H9 (cell line): ENCODE measurements at regions not wholly inside any gene's neighbourhood (a gene's known extent, or its start where the extent isn't known, plus 50 kb on each side); places are given as distances from the start of the nearest gene placed in this dataset.

ENCODE experiments used
- DNase-seq: peaks from one replicate; pipeline ENCODE4 v3.0.0-alpha.2; 2017
- H2AFZ ChIP-seq: one replicate; pipeline ENCODE4 v1.6.1; 2013; ENCODE audit warnings: mild to moderate bottlenecking, low read length, control low read depth, moderate library complexity
- H2AK5ac ChIP-seq: 2 replicates; pipeline ENCODE4 v1.6.1; 2013; ENCODE audit warnings: low read length, control low read depth, mixed read lengths; ENCODE audit not compliant: insufficient read length
- H2BK120ac ChIP-seq: one replicate; pipeline ENCODE4 v1.6.1; 2013; ENCODE audit warnings: low read depth, mild to moderate bottlenecking, low read length, control low read depth, inconsistent platforms; ENCODE audit not compliant: poor library complexity, severe bottlenecking
- H2BK12ac ChIP-seq: 2 replicates; pipeline ENCODE4 v1.6.1; 2013; ENCODE audit warnings: low read length, control low read depth, mixed read lengths, low read depth; ENCODE audit not compliant: insufficient read length
- H2BK15ac ChIP-seq: 2 replicates; pipeline ENCODE4 v1.6.1; 2013; ENCODE audit warnings: low read depth, low read length, control low read depth
- H2BK20ac ChIP-seq: one replicate; pipeline ENCODE4 v1.6.1; 2013; ENCODE audit warnings: low read depth, mild to moderate bottlenecking, low read length, control low read depth, inconsistent platforms; ENCODE audit not compliant: poor library complexity, severe bottlenecking
- H2BK5ac ChIP-seq: 2 replicates; pipeline ENCODE4 v1.6.1; 2013; ENCODE audit warnings: low read length, control low read depth, mixed read lengths; ENCODE audit not compliant: insufficient read length
- H3K14ac ChIP-seq: 2 replicates; pipeline ENCODE4 v1.6.1; 2013; ENCODE audit warnings: low read length, control low read depth; ENCODE audit not compliant: insufficient read depth
- H3K18ac ChIP-seq: 2 replicates; pipeline ENCODE4 v1.6.1; 2013; ENCODE audit warnings: low read depth, mild to moderate bottlenecking, mixed read lengths, low read length, control low read depth; ENCODE audit not compliant: insufficient read length
- H3K23ac ChIP-seq: 2 replicates; pipeline ENCODE4 v1.6.1; 2013; ENCODE audit warnings: low read length, control low read depth, mixed read lengths, low read depth; ENCODE audit not compliant: insufficient read length
- H3K23me2 ChIP-seq: 2 replicates; pipeline ENCODE4 v1.6.1; 2013; ENCODE audit warnings: low read depth, mild to moderate bottlenecking, mixed read lengths, low read length, control low read depth; ENCODE audit not compliant: insufficient read length, poor library complexity, severe bottlenecking
- H3K27ac ChIP-seq: 2 replicates; pipeline ENCODE4 v1.5.1; 2013; ENCODE audit warnings: low read length, control low read depth, mixed read lengths, low read depth; ENCODE audit not compliant: insufficient read length
- H3K27me3 ChIP-seq: 2 replicates; pipeline ENCODE4 v1.6.1; 2013; ENCODE audit warnings: low read length, control low read depth, inconsistent platforms; ENCODE audit not compliant: insufficient read depth
- H3K4ac ChIP-seq: 2 replicates; pipeline ENCODE4 v1.6.1; 2013; ENCODE audit warnings: low read depth, mild to moderate bottlenecking, control low read depth, inconsistent platforms, low read length, moderate library complexity
- H3K4me1 ChIP-seq: 2 replicates; pipeline ENCODE4 v1.6.1; 2013; ENCODE audit warnings: low read length, control low read depth, inconsistent platforms; ENCODE audit not compliant: insufficient read depth
- H3K4me2 ChIP-seq: 2 replicates; pipeline ENCODE4 v1.6.1; 2013; ENCODE audit warnings: low read length, control low read depth, mixed read lengths; ENCODE audit not compliant: insufficient read length, insufficient read depth
- H3K56ac ChIP-seq: 2 replicates; pipeline ENCODE4 v1.6.1; 2013; ENCODE audit warnings: low read depth, mild to moderate bottlenecking, mixed read lengths, low read length, control low read depth; ENCODE audit not compliant: insufficient read length
- H3K79me1 ChIP-seq: 2 replicates; pipeline ENCODE4 v1.6.1; 2013; ENCODE audit warnings: low read depth, mild to moderate bottlenecking, moderate library complexity, low read length, control low read depth, inconsistent platforms; ENCODE audit not compliant: insufficient read depth, poor library complexity, severe bottlenecking
- H3K79me2 ChIP-seq: 2 replicates; pipeline ENCODE4 v1.6.1; 2013; ENCODE audit warnings: low read length, control low read depth, inconsistent platforms; ENCODE audit not compliant: insufficient read depth
- H3K9ac ChIP-seq: 2 replicates; pipeline ENCODE4 v1.6.1; 2013; ENCODE audit warnings: low read length, control low read depth, mixed read lengths; ENCODE audit not compliant: insufficient read length; ENCODE audit errors: extremely low read depth
- H3K9me3 ChIP-seq: one replicate; pipeline ENCODE4 v1.6.1; 2013; ENCODE audit warnings: low read depth, low read length, inconsistent platforms; ENCODE audit not compliant: control insufficient read depth
- H3T11ph ChIP-seq: one replicate; pipeline ENCODE4 v1.6.1; 2013; ENCODE audit warnings: mild to moderate bottlenecking, low read length, control low read depth, inconsistent platforms
- H4K20me1 ChIP-seq: one replicate; pipeline ENCODE4 v1.6.1; 2013; ENCODE audit not compliant: control insufficient read depth, insufficient read length, insufficient read depth
- H4K5ac ChIP-seq: 2 replicates; pipeline ENCODE4 v1.6.1; 2013; ENCODE audit warnings: low read depth, mild to moderate bottlenecking, mixed read lengths, low read length, control low read depth; ENCODE audit not compliant: insufficient read length
- H4K8ac ChIP-seq: replicated peaks from 2 replicates; pipeline ENCODE4 v1.6.1; 2013; ENCODE audit warnings: low read length, control low read depth, mixed read lengths, low read depth; ENCODE audit not compliant: insufficient read length
- H4K91ac ChIP-seq: 2 replicates; pipeline ENCODE4 v1.6.1; 2013; ENCODE audit warnings: low read depth, mild to moderate bottlenecking, moderate library complexity, mixed read lengths, low read length, control low read depth; ENCODE audit not compliant: insufficient read length
- H3K27ac Mint-ChIP-seq, 3 experiments: 2 replicates in 2 of 3; 3 replicates in 1 of 3; pipeline ENCODE4 v1.8.0; 2020 to 2021; ENCODE audit warnings: mixed read lengths in 3 of 3, mild to moderate bottlenecking in 1 of 3, moderate library complexity in 1 of 3
- H3K27me3 Mint-ChIP-seq: 2 replicates; pipeline ENCODE4 v1.8.0; 2021; ENCODE audit warnings: low read depth, mild to moderate bottlenecking, moderate library complexity, mixed read lengths
- H3K36me3 Mint-ChIP-seq, 3 experiments: 2 replicates in 2 of 3; 3 replicates in 1 of 3; pipeline ENCODE4 v1.8.0; 2020 to 2021; ENCODE audit warnings: low read depth in 3 of 3, mixed read lengths in 3 of 3; ENCODE audit not compliant: insufficient read depth in 1 of 3
- H3K4me1 Mint-ChIP-seq, 2 experiments: 2 replicates each; pipeline ENCODE4 v1.8.0; 2020; ENCODE audit warnings: mixed read lengths in 2 of 2
- H3K4me3 Mint-ChIP-seq, 2 experiments: 2 replicates in 1 of 2; 3 replicates in 1 of 2; pipeline ENCODE4 v1.8.0; 2020 to 2021; ENCODE audit warnings: mild to moderate bottlenecking in 2 of 2, mixed read lengths in 2 of 2, moderate library complexity in 1 of 2
- H3K9me3 Mint-ChIP-seq, 2 experiments: 2 replicates in 1 of 2; 3 replicates in 1 of 2; pipeline ENCODE4 v1.8.0; 2020; ENCODE audit warnings: mild to moderate bottlenecking in 2 of 2, mixed read lengths in 2 of 2, moderate library complexity in 1 of 2
- WGBS: extraction: QIAGEN DNeasy Blood & Tissue Kit; methylation state at CpG from one replicate; pipeline ENCODE4 v1.1.7; 2013; ENCODE audit warnings: missing lambda C conversion rate, low lambda C conversion rate, mixed read lengths; ENCODE audit not compliant: insufficient read length; ENCODE audit errors: extremely low coverage; 5-methylcytosine and 5-hydroxymethylcytosine counted together
- TF ChIP-seq, protein P1 (sequence below): fragments of 200-600 bp; sonication (generic); conservative IDR thresholded peaks from 3 replicates; pipeline ENCODE4 v1.8.0; 2021; ENCODE audit warnings: antibody characterized with exemption, mild to moderate bottlenecking

DNA sequence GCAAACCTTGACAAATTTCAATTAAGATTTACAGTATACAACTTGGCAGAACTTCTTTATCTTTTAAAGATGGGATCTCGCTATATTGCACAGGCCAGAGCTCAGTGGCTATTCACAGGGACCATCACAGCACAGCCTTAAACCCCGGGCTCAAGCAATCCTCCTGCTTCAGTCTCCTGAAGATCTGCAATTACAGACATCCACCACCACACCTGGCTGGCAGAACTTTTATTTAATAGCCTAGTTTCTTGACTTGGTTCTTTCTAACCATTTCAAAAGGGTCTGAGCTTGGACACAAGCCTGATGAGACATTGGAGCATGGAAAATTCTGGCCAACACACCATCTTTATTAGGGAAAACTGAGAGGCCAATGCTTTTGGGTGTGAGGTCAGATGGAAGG is 151.6 kb upstream of the KCNG1 start:
- no peak overlapping the region for H4K91ac ChIP-seq
- Mint-ChIP-seq H3K4me1 (peaks cover 10 to 14% of the 10 kb centered on the region in 2 experiments), H3K4me3 (no peak overlapping the region)

More for the DNA sequence above, 151.6 kb upstream of the KCNG1 start:
- Histone ChIP-seq H3K14ac (no peak overlapping the region), H2BK12ac (no peak overlapping the region), H2AFZ (no peak overlapping the region), H3K9me3 (no peaks in the 10 kb centered on the region), H4K8ac (no peak overlapping the region), H3K9ac (no peak overlapping the region), H3K23ac (no peak overlapping the region), H3K4me2 (no peak overlapping the region), H2BK20ac (no peak overlapping the region), H4K5ac (no peak overlapping the region), H2AK5ac (no peak overlapping the region), H2BK5ac (no peak overlapping the region), H2BK15ac (no peak overlapping the region), H3K23me2 (peaks cover 2% of the 10 kb centered on the region), H3K4ac (no peak overlapping the region), H3K4me1 (no peaks in the 10 kb centered on the region; the same call in 1 of the 2 replicates), H3K27ac (no peak overlapping the region), H3K79me1 (no peaks in the 10 kb centered on the region), H3K18ac (no peak overlapping the region), H3K79me2 (no peaks in the 10 kb centered on the region), H3K27me3 (no peaks in the 10 kb centered on the region), H2BK120ac (no peak overlapping the region), H3K56ac (no peak overlapping the region), H3T11ph (no peak overlapping the region), H4K20me1 (no peaks in the 10 kb centered on the region)
- no peak for DNase-seq
- Mint-ChIP-seq H3K27ac (no peak overlapping the region), H3K27me3 (peaks cover 32% of the 10 kb centered on the region), H3K36me3 (no peaks in the 10 kb centered on the region), H3K9me3 (peaks cover 0 to 2% of the 10 kb centered on the region in 2 experiments; a peak in 1 of 5 replicates)
- WGBS: no CpG with 5 or more reads among the region's 2 CpGs
- TF ChIP-seq, protein P1, sequence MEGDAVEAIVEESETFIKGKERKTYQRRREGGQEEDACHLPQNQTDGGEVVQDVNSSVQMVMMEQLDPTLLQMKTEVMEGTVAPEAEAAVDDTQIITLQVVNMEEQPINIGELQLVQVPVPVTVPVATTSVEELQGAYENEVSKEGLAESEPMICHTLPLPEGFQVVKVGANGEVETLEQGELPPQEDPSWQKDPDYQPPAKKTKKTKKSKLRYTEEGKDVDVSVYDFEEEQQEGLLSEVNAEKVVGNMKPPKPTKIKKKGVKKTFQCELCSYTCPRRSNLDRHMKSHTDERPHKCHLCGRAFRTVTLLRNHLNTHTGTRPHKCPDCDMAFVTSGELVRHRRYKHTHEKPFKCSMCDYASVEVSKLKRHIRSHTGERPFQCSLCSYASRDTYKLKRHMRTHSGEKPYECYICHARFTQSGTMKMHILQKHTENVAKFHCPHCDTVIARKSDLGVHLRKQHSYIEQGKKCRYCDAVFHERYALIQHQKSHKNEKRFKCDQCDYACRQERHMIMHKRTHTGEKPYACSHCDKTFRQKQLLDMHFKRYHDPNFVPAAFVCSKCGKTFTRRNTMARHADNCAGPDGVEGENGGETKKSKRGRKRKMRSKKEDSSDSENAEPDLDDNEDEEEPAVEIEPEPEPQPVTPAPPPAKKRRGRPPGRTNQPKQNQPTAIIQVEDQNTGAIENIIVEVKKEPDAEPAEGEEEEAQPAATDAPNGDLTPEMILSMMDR: peak; percentile 26; the same call in 1 of the 3 replicates
